ENCODE measurements at regions not wholly inside any gene's neighbourhood (a gene's known extent, or its start where the extent isn't known, plus 50 kb on each side); places are given as distances from the start of the nearest gene placed in this dataset.

DNA sequence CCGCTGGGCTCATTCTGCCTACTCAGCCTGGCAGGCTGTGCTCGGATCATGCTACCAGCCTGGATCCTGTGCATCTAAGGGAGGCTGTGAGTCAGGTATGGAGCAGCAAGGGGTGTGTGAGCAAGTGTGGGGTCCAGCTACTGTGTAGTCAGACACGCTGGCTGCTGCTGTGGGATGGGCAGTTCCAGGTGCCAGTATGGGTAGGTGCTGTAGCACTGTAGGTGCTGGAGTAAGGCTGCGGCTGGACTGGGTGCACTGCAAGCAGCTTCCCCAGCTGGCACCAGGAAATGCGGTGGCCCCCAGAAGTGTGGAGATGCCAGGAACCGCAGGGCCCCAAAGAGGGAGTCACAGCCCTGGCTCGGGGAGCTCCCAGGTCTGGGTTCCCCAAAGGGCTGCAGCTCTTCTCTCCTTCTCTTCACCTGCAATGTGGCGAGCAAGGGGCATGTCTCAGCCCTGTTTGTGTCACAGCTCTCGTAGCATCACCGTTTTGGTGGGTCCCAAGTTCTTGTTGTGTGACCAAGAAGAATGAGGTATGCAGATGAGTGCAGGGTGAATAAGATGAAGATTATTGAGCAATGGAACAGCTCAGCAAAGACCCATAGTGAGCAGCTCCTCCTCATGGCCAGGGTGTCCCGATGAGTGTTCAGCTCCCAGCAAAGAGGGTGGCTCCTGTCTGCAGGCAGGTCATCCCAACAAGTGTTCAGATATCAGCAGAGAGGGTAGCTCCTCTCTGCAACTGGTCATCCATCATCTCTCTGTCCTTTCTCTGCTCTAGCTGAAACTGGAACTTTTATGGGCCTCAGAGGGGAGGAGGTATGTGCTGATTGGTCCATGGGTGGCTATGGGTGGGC lies 462.9 kb downstream of the TBC1D22A start:
- DNase-seq (ENCODE audit: low spot score) = no peak
